HG03575 (cell line): ENCODE measurements at regions not wholly inside any gene's neighbourhood (a gene's known extent, or its start where the extent isn't known, plus 50 kb on each side); places are given as distances from the start of the nearest gene placed in this dataset.

Source experiments
- ATAC-seq: cut with Tn5 transposase; IDR thresholded peaks from one replicate; pipeline ENCODE4 v1.9.1; 2021; ENCODE audit not compliant: unreplicated experiment, insufficient number of reproducible peaks, low FRiP score; ENCODE audit errors: extremely low read depth

- no peak for ATAC-seq
Measured at GRCh38 chr6:93575495-93576267, 156.3 kb upstream of the EPHA7 start.

- ATAC-seq, result no peak
Measured at GRCh38 chr6:93574299-93574698, 154.9 kb upstream of the EPHA7 start.

- ATAC-seq, result no peak
Measured at GRCh38 chr6:93571346-93571745, 152.0 kb upstream of the EPHA7 start.

GRCh38 chr6:93568169-93568568, 148.8 kb upstream of the EPHA7 start:
- no peak for ATAC-seq

GRCh38 chr6:93567164-93567563, 147.8 kb upstream of the EPHA7 start:
- ATAC-seq, result no peak

GRCh38 chr6:93566285-93566684, 146.9 kb upstream of the EPHA7 start:
- ATAC-seq, result no peak

- no peak for ATAC-seq
Measured at GRCh38 chr6:93562582-93562981, 143.2 kb upstream of the EPHA7 start.

- ATAC-seq, result no peak
Measured at GRCh38 chr6:93555292-93555691, 135.9 kb upstream of the EPHA7 start.

- ATAC-seq, result no peak
Measured at GRCh38 chr6:93554018-93554417, 134.7 kb upstream of the EPHA7 start.

GRCh38 chr6:93550551-93551276, 131.4 kb upstream of the EPHA7 start:
- no peak for ATAC-seq

GRCh38 chr6:93549868-93550267, 130.5 kb upstream of the EPHA7 start:
- no peak for ATAC-seq

GRCh38 chr6:93524671-93525451, 105.5 kb upstream of the EPHA7 start:
- no peak for ATAC-seq

GRCh38 chr6:93523365-93523764, 104.0 kb upstream of the EPHA7 start:
- no peak for ATAC-seq

- no peak for ATAC-seq
Measured at GRCh38 chr6:93516441-93516840, 97.1 kb upstream of the EPHA7 start.

GRCh38 chr6:93515736-93516135, 96.4 kb upstream of the EPHA7 start:
- ATAC-seq, result no peak

GRCh38 chr6:93498713-93499112, 79.4 kb upstream of the EPHA7 start:
- no peak for ATAC-seq

GRCh38 chr6:93496548-93496947, 77.2 kb upstream of the EPHA7 start:
- ATAC-seq, result no peak

- ATAC-seq, result no peak
Measured at GRCh38 chr6:93494057-93494456, 74.7 kb upstream of the EPHA7 start.

GRCh38 chr6:93474733-93475179, 55.4 kb upstream of the EPHA7 start:
- no peak for ATAC-seq

GRCh38 chr6:93471281-93471680, 51.9 kb upstream of the EPHA7 start:
- no peak for ATAC-seq
